MM.1S (cell line): ENCODE measurements at regions not wholly inside any gene's neighbourhood (a gene's known extent, or its start where the extent isn't known, plus 50 kb on each side); places are given as distances from the start of the nearest gene placed in this dataset.

Experiments used
- DNase-seq: peaks from one replicate; pipeline ENCODE4 v3.0.0-alpha.2; 2015
- H2AFZ ChIP-seq: fragments of 300-600 bp; sonication (generic); 2 replicates; pipeline ENCODE4 v1.6.0; 2016; ENCODE audit warnings: antibody characterized with exemption, low read length
- H3F3A ChIP-seq: fragments of 300-600 bp; sonication (generic); 2 replicates; pipeline ENCODE4 v1.6.1; 2016; ENCODE audit warnings: mild to moderate bottlenecking, antibody characterized with exemption, low read length, moderate library complexity, mixed read lengths; ENCODE audit not compliant: insufficient read depth
- H3K27ac ChIP-seq: fragments of 300-600 bp; sonication (generic); 2 replicates; pipeline ENCODE4 v1.5.1; 2016; ENCODE audit warnings: mild to moderate bottlenecking, low read length
- H3K27me3 ChIP-seq: fragments of 300-600 bp; sonication (generic); replicated peaks from 2 replicates; pipeline ENCODE4 v1.6.0; 2016; ENCODE audit warnings: low read length; ENCODE audit not compliant: insufficient read depth
- H3K36me3 ChIP-seq: fragments of 300-600 bp; sonication (generic); replicated peaks from 2 replicates; pipeline ENCODE4 v1.6.1; 2016; ENCODE audit warnings: mild to moderate bottlenecking, low read length, mixed read lengths; ENCODE audit not compliant: insufficient read depth
- H3K4me1 ChIP-seq: fragments of 300-600 bp; sonication (generic); 2 replicates; pipeline ENCODE4 v1.6.1; 2016; ENCODE audit warnings: low read length, mixed read lengths
- H3K4me2 ChIP-seq: fragments of 300-600 bp; sonication (generic); 2 replicates; pipeline ENCODE4 v1.6.0; 2016; ENCODE audit warnings: low read depth, low read length
- H3K4me3 ChIP-seq: fragments of 300-600 bp; sonication (generic); 2 replicates; pipeline ENCODE4 v1.5.1; 2016; ENCODE audit warnings: low read length, mixed read lengths
- H3K79me2 ChIP-seq: fragments of 300-600 bp; sonication (generic); 2 replicates; pipeline ENCODE4 v1.6.1; 2016; ENCODE audit warnings: mixed run types, low read length, mixed read lengths
- H3K9ac ChIP-seq: fragments of 300-600 bp; sonication (generic); 2 replicates; pipeline ENCODE4 v1.6.1; 2016; ENCODE audit warnings: low read length, mixed read lengths
- H3K9me2 ChIP-seq: fragments of 300-600 bp; sonication (generic); replicated peaks from 2 replicates; pipeline ENCODE4 v1.6.1; 2016; ENCODE audit warnings: mild to moderate bottlenecking, low read length, mixed read lengths; ENCODE audit not compliant: insufficient read depth
- H3K9me3 ChIP-seq: fragments of 300-600 bp; sonication (generic); replicated peaks from 2 replicates; pipeline ENCODE4 v1.6.1; 2016; ENCODE audit warnings: mild to moderate bottlenecking, low read length, mixed read lengths; ENCODE audit not compliant: insufficient read depth
- H4K20me1 ChIP-seq: fragments of 300-600 bp; sonication (generic); 2 replicates; pipeline ENCODE4 v1.6.1; 2016; ENCODE audit warnings: mild to moderate bottlenecking, low read length, moderate library complexity, mixed read lengths; ENCODE audit not compliant: insufficient read depth
- CTCF ChIP-seq: fragments of 300-600 bp; sonication (generic); IDR thresholded peaks from 2 replicates; pipeline ENCODE4 v1.5.1; 2016; ENCODE audit warnings: antibody characterized with exemption, low read length, mixed read lengths
- EZH2 ChIP-seq: fragments of 300-600 bp; sonication (generic); optimal IDR thresholded peaks from 2 replicates; pipeline ENCODE3; 2017; ENCODE audit warnings: low read depth, mild to moderate bottlenecking, antibody characterized with exemption, low read length, mixed read lengths
- EZH2phosphoT487 ChIP-seq: fragments of 300-600 bp; sonication (generic); IDR thresholded peaks from 2 replicates; pipeline ENCODE4 v1.6.1; 2018; ENCODE audit warnings: antibody characterized with exemption, low read length

DNA sequence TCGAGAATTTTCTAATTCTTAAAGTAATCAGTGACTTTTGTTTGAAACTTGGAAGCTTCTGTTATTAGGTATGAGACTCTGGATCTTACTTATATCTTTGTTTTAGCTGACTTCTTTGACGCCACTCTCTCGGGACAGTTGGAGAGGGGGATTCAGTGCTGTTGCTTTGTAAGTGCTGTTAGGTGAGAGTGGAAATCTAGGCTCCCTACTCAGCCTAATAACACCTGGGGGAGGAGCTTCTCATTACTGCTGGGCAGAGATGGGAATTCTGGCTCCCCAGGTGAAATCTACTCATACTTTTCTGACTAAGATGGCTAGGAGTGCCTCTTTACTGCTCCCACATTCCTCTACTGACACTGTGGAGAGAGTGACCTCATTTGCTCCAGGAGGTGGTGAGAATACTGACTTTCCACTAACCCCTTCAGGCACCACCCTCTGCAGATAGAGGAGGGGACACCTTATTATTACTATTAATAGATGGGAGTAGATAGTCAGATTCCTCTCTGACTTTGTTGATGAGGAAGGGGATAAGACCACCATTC, 324.9 kb upstream of the SPRY2 start:
- H2AFZ ChIP-seq = no peak overlapping the region
- no peak overlapping the region for H3K27ac ChIP-seq
- no peak for DNase-seq
- H3K4me3 ChIP-seq = no peak overlapping the region
- no peak for TF ChIP-seq CTCF
- TF ChIP-seq EZH2 = no peak
- no peak for TF ChIP-seq EZH2phosphoT487
- H4K20me1 ChIP-seq = no peaks in the 10 kb centered on the region
- H3F3A ChIP-seq = no peaks in the 10 kb centered on the region
- H3K4me1 ChIP-seq = no peaks in the 10 kb centered on the region
- no peak overlapping the region for H3K9ac ChIP-seq
- H3K27me3 ChIP-seq = no peaks in the 10 kb centered on the region
- H3K9me2 ChIP-seq = no peaks in the 10 kb centered on the region
- no peaks in the 10 kb centered on the region for H3K9me3 ChIP-seq
- H3K36me3 ChIP-seq = no peaks in the 10 kb centered on the region
- no peaks in the 10 kb centered on the region for H3K79me2 ChIP-seq
- no peak overlapping the region for H3K4me2 ChIP-seq

GRCh38 chr13:80664950-80665349, 324.0 kb upstream of the SPRY2 start:
- H3F3A ChIP-seq = no peaks in the 10 kb centered on the region
- no peak overlapping the region for H3K4me2 ChIP-seq
- H3K79me2 ChIP-seq = no peaks in the 10 kb centered on the region
- no peak overlapping the region for H3K27ac ChIP-seq
- no peaks in the 10 kb centered on the region for H4K20me1 ChIP-seq
- no peaks in the 10 kb centered on the region for H3K4me1 ChIP-seq
- no peaks in the 10 kb centered on the region for H3K27me3 ChIP-seq
- no peak overlapping the region for H3K4me3 ChIP-seq
- H3K9me3 ChIP-seq = no peaks in the 10 kb centered on the region
- H3K36me3 ChIP-seq = no peaks in the 10 kb centered on the region
- no peak overlapping the region for H3K9ac ChIP-seq
- TF ChIP-seq EZH2phosphoT487 = no peak
- no peak for TF ChIP-seq EZH2
- no peak for TF ChIP-seq CTCF
- H2AFZ ChIP-seq = no peak overlapping the region
- no peaks in the 10 kb centered on the region for H3K9me2 ChIP-seq
- no peak for DNase-seq

DNA sequence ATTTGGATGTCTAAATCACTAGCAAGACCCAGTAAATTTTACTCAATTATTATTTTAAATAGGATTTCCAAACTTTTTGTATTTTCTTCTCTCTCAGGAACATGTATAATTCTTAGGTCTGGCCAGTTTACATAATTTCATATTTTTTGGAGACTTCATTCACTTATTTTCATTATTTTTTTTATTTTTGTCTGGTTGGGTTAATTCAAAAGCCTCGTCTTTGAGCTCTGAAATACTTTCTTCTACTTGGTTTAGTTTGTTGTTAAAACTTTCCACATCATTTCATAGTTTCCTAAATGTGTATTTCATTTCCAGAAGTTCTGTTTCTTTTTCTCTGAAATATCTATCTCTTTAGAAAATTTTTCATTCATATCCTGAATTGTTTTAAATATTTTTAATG, 322.9 kb upstream of the SPRY2 start:
- Histone ChIP-seq H3K4me1 (no peaks in the 10 kb centered on the region), H3K4me3 (no peak overlapping the region), H3K79me2 (no peaks in the 10 kb centered on the region), H3K36me3 (no peaks in the 10 kb centered on the region), H3K4me2 (no peak overlapping the region), H3K9me3 (no peaks in the 10 kb centered on the region), H3K9ac (no peak overlapping the region), H4K20me1 (no peaks in the 10 kb centered on the region), H3F3A (no peaks in the 10 kb centered on the region), H3K27me3 (no peaks in the 10 kb centered on the region), H2AFZ (no peak overlapping the region), H3K9me2 (no peaks in the 10 kb centered on the region), H3K27ac (no peak overlapping the region)
- DNase-seq = no peak
- TF ChIP-seq CTCF (no peak), EZH2phosphoT487 (no peak), EZH2 (no peak)
